CD4-positive, alpha-beta T cell (primary cell): ENCODE measurements at regions not wholly inside any gene's neighbourhood (a gene's known extent, or its start where the extent isn't known, plus 50 kb on each side); places are given as distances from the start of the nearest gene placed in this dataset.

Source experiments
- ATAC-seq: fragments of 200-7000 bp; cut with Tn5 transposase; one replicate; pipeline ENCODE4 v1.10.0; 2022; ENCODE audit warnings: mild to moderate bottlenecking; ENCODE audit not compliant: poor library complexity
- CTCF ChIA-PET: fragments of 350-600 bp; sonication (Branson Sonifier 250); formaldehyde crosslinking; loops from one replicate; lab custom pipeline; 2021; ENCODE audit warnings: antibody characterized with exemption, inconsistent platforms; lab: Charles Lee
- POLR2A ChIA-PET: fragments of 350-600 bp; sonication (Branson Sonifier 250); formaldehyde crosslinking; loops from one replicate; lab custom pipeline; 2021; ENCODE audit warnings: antibody characterized with exemption, inconsistent platforms; lab: Charles Lee
- DNase-seq, 14 experiments: peaks; one replicate each; pipeline ENCODE4 v3.0.0-alpha.2; 2013 to 2020; ENCODE audit warnings: mixed read lengths in 2 of 14
- H3K27ac ChIP-seq, 2 donors: one replicate each; pipeline versions ENCODE4 v1.5.1 to v1.7.0; 2013; ENCODE audit warnings: low read length in 2 of 2, low read depth in 1 of 2, mild to moderate bottlenecking in 1 of 2
- H3K27me3 ChIP-seq, 2 experiments: 1 replicate in 1 of 2; 2 replicates in 1 of 2; pipeline versions ENCODE4 v1.6.1 to v1.7.0; 2013; ENCODE audit warnings: low read length in 2 of 2, control low read depth in 1 of 2, mild to moderate bottlenecking in 1 of 2, moderate library complexity in 1 of 2; ENCODE audit not compliant: insufficient read depth in 2 of 2, control insufficient read depth in 1 of 2
- H3K36me3 ChIP-seq: one replicate; pipeline ENCODE4 v1.6.1; 2013; ENCODE audit warnings: low read length, control low read depth; ENCODE audit not compliant: insufficient read depth
- H3K4me1 ChIP-seq: one replicate; pipeline ENCODE4 v1.6.1; 2013; ENCODE audit warnings: low read length, control low read depth; ENCODE audit not compliant: insufficient read depth
- H3K4me3 ChIP-seq: one replicate; pipeline ENCODE4 v1.5.1; 2013; ENCODE audit warnings: mild to moderate bottlenecking, low read length, moderate library complexity
- H3K9me3 ChIP-seq, 2 experiments: 1 replicate in 1 of 2; 2 replicates in 1 of 2; pipeline versions ENCODE4 v1.6.1 to v1.7.0; 2013; ENCODE audit warnings: low read length in 2 of 2, mild to moderate bottlenecking in 2 of 2, control low read depth in 1 of 2, moderate library complexity in 1 of 2; ENCODE audit not compliant: control insufficient read depth in 1 of 2, insufficient read depth in 1 of 2
- H3K27ac Mint-ChIP-seq: one replicate; pipeline ENCODE4 v1.8.0; 2020; ENCODE audit warnings: mixed read lengths
- H3K27me3 Mint-ChIP-seq: one replicate; pipeline ENCODE4 v1.8.0; 2021; ENCODE audit warnings: mixed read lengths
- H3K36me3 Mint-ChIP-seq: one replicate; pipeline ENCODE4 v1.8.0; 2021; ENCODE audit warnings: low read depth, mixed read lengths
- H3K4me1 Mint-ChIP-seq: one replicate; pipeline ENCODE4 v1.8.0; 2021; ENCODE audit warnings: low read depth, mixed read lengths
- H3K4me3 Mint-ChIP-seq: one replicate; pipeline ENCODE4 v1.8.0; 2020; ENCODE audit warnings: mild to moderate bottlenecking, mixed read lengths
- H3K9me3 Mint-ChIP-seq: one replicate; pipeline ENCODE4 v1.8.0; 2020; ENCODE audit warnings: mixed read lengths
- CTCF ChIP-seq: fragments of 200-600 bp; IDR thresholded peaks from one replicate; pipeline ENCODE4 v1.8.0; 2022; ENCODE audit warnings: antibody characterized with exemption, mild to moderate bottlenecking
- intact Hi-C, 2 experiments: fragments of 100-400 bp; cut with DNase I in 1 of 2; cut with micrococcal nuclease in 1 of 2; formaldehyde crosslinking; loops; one replicate each; pipeline versions ENCODE4 v1.15.1 to v1.9.0; 2023 to 2025; cut with DNase I, micrococcal nuclease

GRCh38 chr7:67823345-67823744, 826.7 kb downstream of the TYW1 start:
- peaks cover 14% of the 10 kb centered on the region for H3K9me3 Mint-ChIP-seq
- ChIA-PET POLR2A (no interaction called here), CTCF (no interaction called here)
- no peak overlapping the region for H3K27ac Mint-ChIP-seq
- H3K27ac ChIP-seq, result no peak overlapping the region
- H3K4me1 ChIP-seq, result no peaks in the 10 kb centered on the region
- no peaks in the 10 kb centered on the region for H3K27me3 Mint-ChIP-seq
- no peak for TF ChIP-seq CTCF
- intact Hi-C loops, result no loop called here
- no peak overlapping the region for H3K4me3 Mint-ChIP-seq
- no peaks in the 10 kb centered on the region for H3K4me1 Mint-ChIP-seq
- H3K36me3 ChIP-seq, result no peaks in the 10 kb centered on the region
- ATAC-seq, result no peak
- no peaks in the 10 kb centered on the region for H3K27me3 ChIP-seq
- no peak overlapping the region for H3K4me3 ChIP-seq
- DNase-seq, result no peak
- no peaks in the 10 kb centered on the region for H3K36me3 Mint-ChIP-seq
- H3K9me3 ChIP-seq, result peaks cover 0 to 23% of the 10 kb centered on the region in 2 experiments

DNA sequence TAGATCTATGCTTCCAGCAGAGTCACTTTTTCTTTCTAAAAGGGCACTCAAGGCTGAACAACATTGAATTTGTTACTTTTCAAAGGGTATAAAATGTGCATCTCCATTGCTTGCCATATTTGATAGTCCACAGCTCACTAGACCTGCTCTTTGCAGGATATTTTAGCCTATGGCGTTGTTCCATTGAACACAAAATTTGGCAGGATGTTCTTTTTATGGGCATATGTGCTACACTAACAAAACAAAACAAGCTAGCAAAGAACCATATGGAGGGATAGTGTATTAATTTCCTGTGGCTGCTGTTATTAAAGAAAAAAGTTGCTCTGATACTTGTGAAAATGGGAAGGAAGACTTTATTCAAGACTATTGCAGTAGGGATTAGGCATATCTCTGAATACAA, 828.7 kb downstream of the TYW1 start:
- DNase-seq (no peak), ATAC-seq (no peak)
- no peak for TF ChIP-seq CTCF
- Histone ChIP-seq H3K4me3 (no peak overlapping the region), H3K36me3 (no peaks in the 10 kb centered on the region), H3K4me1 (no peaks in the 10 kb centered on the region), H3K27ac (no peak overlapping the region), H3K27me3 (no peaks in the 10 kb centered on the region), H3K9me3 (peaks cover 0 to 23% of the 10 kb centered on the region in 2 experiments)
- ChIA-PET CTCF (no interaction called here), POLR2A (no interaction called here)
- peaks cover 11% of the 10 kb centered on the region for H3K9me3 Mint-ChIP-seq
- H3K36me3 Mint-ChIP-seq, result no peaks in the 10 kb centered on the region
- intact Hi-C loops, result no loop called here
- H3K4me3 Mint-ChIP-seq, result no peak overlapping the region
- no peak overlapping the region for H3K27ac Mint-ChIP-seq
- no peaks in the 10 kb centered on the region for H3K4me1 Mint-ChIP-seq
- H3K27me3 Mint-ChIP-seq, result no peaks in the 10 kb centered on the region

DNA sequence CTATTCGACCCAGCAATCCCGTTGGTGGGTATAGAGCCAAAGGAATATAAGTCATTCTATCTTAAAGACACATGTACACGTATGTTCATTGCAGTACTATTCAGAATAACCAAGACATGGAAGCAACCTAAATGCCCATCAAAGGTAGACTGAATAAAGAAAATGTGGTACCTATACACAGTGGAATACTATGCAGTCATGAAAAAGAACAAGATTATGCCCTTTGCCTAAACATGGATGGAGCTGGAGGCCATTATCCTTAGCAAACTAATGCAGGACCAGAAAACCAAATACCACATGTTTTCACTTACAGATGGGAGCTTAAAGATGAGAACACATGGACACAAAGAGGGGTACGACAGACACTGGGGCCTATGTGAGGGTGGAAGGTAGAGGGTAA, 845.3 kb downstream of the TYW1 start:
- DNase-seq, result no peak
- POLR2A ChIA-PET, result no interaction called here
- H3K9me3 Mint-ChIP-seq, result peaks cover 3% of the 10 kb centered on the region
- H3K36me3 Mint-ChIP-seq, result no peaks in the 10 kb centered on the region
- Histone ChIP-seq H3K27me3 (no peaks in the 10 kb centered on the region), H3K27ac (no peak overlapping the region), H3K9me3 (peaks cover 0 to 15% of the 10 kb centered on the region in 2 experiments), H3K4me3 (no peak overlapping the region), H3K4me1 (no peaks in the 10 kb centered on the region), H3K36me3 (no peaks in the 10 kb centered on the region)
- no peaks in the 10 kb centered on the region for H3K4me1 Mint-ChIP-seq
- no peak for ATAC-seq
- intact Hi-C loops, result no loop called here
- no peaks in the 10 kb centered on the region for H3K27me3 Mint-ChIP-seq
- no peak for TF ChIP-seq CTCF
- H3K4me3 Mint-ChIP-seq, result no peak overlapping the region
- H3K27ac Mint-ChIP-seq, result no peak overlapping the region
- CTCF ChIA-PET, result no interaction called here
